ENCODE measurements at regions not wholly inside any gene's neighbourhood (a gene's known extent, or its start where the extent isn't known, plus 50 kb on each side); places are given as distances from the start of the nearest gene placed in this dataset.

- TF ChIP-seq POLR2A (IDR thresholded peaks at IDR 0.05) (no peak), CTCF (IDR thresholded peaks at IDR 0.05) (no peak), POLR2AphosphoS5 (IDR thresholded peaks at IDR 0.05) (no peak)
Measured at GRCh38 chr15:95674031-95674430, 656.5 kb upstream of the NR2F2 start.
